ENCODE measurements at regions not wholly inside any gene's neighbourhood (a gene's known extent, or its start where the extent isn't known, plus 50 kb on each side); places are given as distances from the start of the nearest gene placed in this dataset.

- TF ChIP-seq EP300 (IDR thresholded peaks at IDR 0.05) (no peak), CTCF (IDR thresholded peaks at IDR 0.05) (no peak)
Measured at GRCh38 chr5:171600741-171601265, 181.4 kb downstream of the FGF18 start.

Data from suprapubic skin (tissue), 3 donors.